ENCODE measurements at regions not wholly inside any gene's neighbourhood (a gene's known extent, or its start where the extent isn't known, plus 50 kb on each side); places are given as distances from the start of the nearest gene placed in this dataset.

DNA sequence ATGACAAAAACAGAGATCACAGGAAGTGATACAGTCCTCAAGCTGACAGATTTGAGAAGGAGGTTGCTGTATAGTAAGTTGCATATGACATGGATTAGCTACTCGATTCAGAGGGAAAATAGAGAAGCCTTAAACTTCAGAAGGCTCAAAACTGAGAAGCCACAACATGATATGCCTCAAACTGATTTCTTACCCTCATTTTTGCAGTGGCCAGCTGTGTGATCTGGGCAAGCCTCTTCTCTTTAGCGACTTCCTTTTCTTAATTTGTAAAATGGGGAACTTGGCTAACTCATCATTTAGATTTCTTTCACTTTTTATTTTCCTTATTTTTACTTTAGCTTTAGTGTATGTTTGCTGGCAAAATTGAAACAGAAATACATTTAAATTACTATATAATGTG is 421.1 kb downstream of the KIF4B start:
- TF ChIP-seq POLR2A (IDR thresholded peaks at IDR 0.05; ENCODE audit: low read depth, low read length), result no peak
- TF ChIP-seq POLR2AphosphoS5 (IDR thresholded peaks at IDR 0.05; ENCODE audit: low read depth, low read length), result no peak
- TF ChIP-seq TAF1 (IDR thresholded peaks at IDR 0.05; ENCODE audit: borderline replicate concordance, low read depth, low read length), result no peak
- FAIRE-seq (no peak), DNase-seq (ENCODE audit: insufficient read length) (no peak)

- FAIRE-seq, result no peak
- TF ChIP-seq POLR2AphosphoS5 (IDR thresholded peaks at IDR 0.05; ENCODE audit: low read depth, low read length) (no peak), POLR2A (IDR thresholded peaks at IDR 0.05; ENCODE audit: low read depth, low read length) (no peak), TAF1 (IDR thresholded peaks at IDR 0.05; ENCODE audit: borderline replicate concordance, low read depth, low read length) (no peak)
Measured at GRCh38 chr5:155441849-155442248, 428.3 kb downstream of the KIF4B start.

GRCh38 chr5:155451106-155451505 is 437.6 kb downstream of the KIF4B start:
- DNase-seq (ENCODE audit: insufficient read length), result no peak
- no peak for TF ChIP-seq POLR2A (IDR thresholded peaks at IDR 0.05; ENCODE audit: low read depth, low read length)
- TF ChIP-seq POLR2AphosphoS5 (IDR thresholded peaks at IDR 0.05; ENCODE audit: low read depth, low read length), result no peak
- no peak for TF ChIP-seq TAF1 (IDR thresholded peaks at IDR 0.05; ENCODE audit: borderline replicate concordance, low read depth, low read length)
- FAIRE-seq, result no peak

More at GRCh38 chr5:155441849-155442248, 428.3 kb downstream of the KIF4B start:
- no peak for DNase-seq (ENCODE audit: insufficient read length)

DNA sequence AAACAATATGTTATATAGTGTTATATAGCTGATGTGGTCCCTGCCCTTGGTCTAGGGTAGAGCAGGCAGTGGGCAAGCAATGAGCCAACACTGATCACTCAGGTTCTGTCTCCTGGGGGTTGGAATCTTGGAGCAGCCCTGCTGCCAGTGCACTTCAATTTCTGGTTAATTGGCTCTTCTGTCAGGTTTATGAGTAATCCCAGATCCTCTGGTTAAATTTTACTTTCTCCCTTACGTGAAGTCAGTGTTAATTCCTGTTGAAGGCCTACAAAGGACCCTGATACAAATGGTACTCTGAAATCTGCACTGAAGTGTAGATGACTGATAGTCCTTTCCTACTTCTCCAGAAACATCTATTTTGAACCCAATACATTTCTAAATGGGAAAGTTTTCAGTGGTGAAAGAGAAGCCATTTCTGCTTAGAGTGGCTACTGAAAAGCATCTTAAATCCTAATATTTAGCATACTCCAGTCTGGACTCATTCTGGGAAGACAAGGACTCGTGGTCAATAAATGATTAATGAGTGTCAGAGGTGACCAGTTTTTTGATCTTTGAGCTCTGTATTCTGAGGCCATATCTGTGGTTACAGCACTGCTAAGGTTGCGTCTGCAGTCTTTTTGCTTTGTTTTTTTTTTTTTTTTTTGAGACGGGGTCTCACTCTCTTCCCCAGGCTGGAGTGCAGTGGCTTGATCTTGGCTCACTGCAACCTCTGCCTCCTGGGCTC is 442.4 kb downstream of the KIF4B start:
- TF ChIP-seq POLR2AphosphoS5 (IDR thresholded peaks at IDR 0.05; ENCODE audit: low read depth, low read length), result no peak
- TF ChIP-seq TAF1 (IDR thresholded peaks at IDR 0.05; ENCODE audit: borderline replicate concordance, low read depth, low read length), result no peak
- TF ChIP-seq POLR2A (IDR thresholded peaks at IDR 0.05; ENCODE audit: low read depth, low read length), result no peak
- FAIRE-seq (no peak), DNase-seq (ENCODE audit: insufficient read length) (no peak)

GRCh38 chr5:155459889-155460500 is 446.4 kb downstream of the KIF4B start:
- TF ChIP-seq POLR2A (IDR thresholded peaks at IDR 0.05; ENCODE audit: low read depth, low read length), result no peak
- no peak for TF ChIP-seq POLR2AphosphoS5 (IDR thresholded peaks at IDR 0.05; ENCODE audit: low read depth, low read length)
- no peak for TF ChIP-seq TAF1 (IDR thresholded peaks at IDR 0.05; ENCODE audit: borderline replicate concordance, low read depth, low read length)

GRCh38 chr5:155460501-155460931 is 447.0 kb downstream of the KIF4B start:
- FAIRE-seq, result no peak
- no peak for TF ChIP-seq POLR2A (IDR thresholded peaks at IDR 0.05; ENCODE audit: low read depth, low read length)
- DNase-seq (ENCODE audit: insufficient read length), result no peak

More at GRCh38 chr5:155459889-155460500, 446.4 kb downstream of the KIF4B start:
- DNase-seq (ENCODE audit: insufficient read length) (no peak), FAIRE-seq (no peak)

DNA sequence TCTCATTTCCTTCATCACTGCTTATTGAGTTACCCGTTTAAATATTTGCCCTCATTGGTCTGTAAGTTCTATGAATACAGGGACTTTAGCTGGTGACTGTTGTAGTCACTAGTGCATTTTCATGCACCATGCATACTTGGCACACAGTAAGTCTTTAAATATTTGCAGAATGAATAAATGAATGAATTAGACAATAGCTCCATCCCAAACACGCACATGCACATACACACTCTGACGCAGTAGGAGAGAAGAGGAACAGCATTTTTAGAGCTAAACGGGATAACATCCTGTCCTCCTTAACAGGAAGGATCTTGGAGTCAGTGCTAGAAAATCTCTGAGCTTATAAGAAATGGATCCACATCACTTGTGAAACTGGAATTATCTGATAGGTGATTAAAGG is 447.7 kb downstream of the KIF4B start:
- TF ChIP-seq TAF1 (IDR thresholded peaks at IDR 0.05; ENCODE audit: borderline replicate concordance, low read depth, low read length) (no peak), POLR2A (IDR thresholded peaks at IDR 0.05; ENCODE audit: low read depth, low read length) (no peak), POLR2AphosphoS5 (IDR thresholded peaks at IDR 0.05; ENCODE audit: low read depth, low read length) (no peak)
- no peak for FAIRE-seq
- DNase-seq (ENCODE audit: insufficient read length), result no peak

- DNase-seq (ENCODE audit: insufficient read length) (no peak), FAIRE-seq (no peak)
- TF ChIP-seq TAF1 (IDR thresholded peaks at IDR 0.05; ENCODE audit: borderline replicate concordance, low read depth, low read length), result no peak
- no peak for TF ChIP-seq POLR2A (IDR thresholded peaks at IDR 0.05; ENCODE audit: low read depth, low read length)
- no peak for TF ChIP-seq POLR2AphosphoS5 (IDR thresholded peaks at IDR 0.05; ENCODE audit: low read depth, low read length)
Measured at GRCh38 chr5:155466851-155467250, 453.3 kb downstream of the KIF4B start.

GRCh38 chr5:155471027-155471426 is 457.5 kb downstream of the KIF4B start:
- TF ChIP-seq TAF1 (IDR thresholded peaks at IDR 0.05; ENCODE audit: borderline replicate concordance, low read depth, low read length), result no peak
- TF ChIP-seq POLR2A (IDR thresholded peaks at IDR 0.05; ENCODE audit: low read depth, low read length), result no peak
- no peak for TF ChIP-seq POLR2AphosphoS5 (IDR thresholded peaks at IDR 0.05; ENCODE audit: low read depth, low read length)
- no peak for FAIRE-seq
- no peak for DNase-seq (ENCODE audit: insufficient read length)

DNA sequence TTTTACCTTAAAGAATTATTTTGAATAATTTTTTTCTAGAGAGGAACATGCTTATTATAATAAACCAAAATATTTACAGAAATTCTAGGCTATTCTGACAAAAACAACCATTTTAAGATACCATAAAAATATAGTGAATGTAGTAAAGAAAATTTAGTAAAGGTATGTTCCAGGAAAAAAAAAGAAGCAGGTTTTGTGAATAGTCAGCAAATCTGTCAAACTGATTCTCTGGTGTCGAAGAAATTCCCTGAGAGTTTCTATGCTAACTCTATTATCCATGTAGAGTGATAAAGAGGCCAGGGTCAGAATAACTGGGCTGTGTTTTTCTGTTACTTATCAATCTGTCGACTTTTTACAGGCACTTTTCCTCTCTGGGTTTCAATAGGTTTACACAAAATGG is 459.2 kb downstream of the KIF4B start:
- TF ChIP-seq TAF1 (IDR thresholded peaks at IDR 0.05; ENCODE audit: borderline replicate concordance, low read depth, low read length) (no peak), POLR2AphosphoS5 (IDR thresholded peaks at IDR 0.05; ENCODE audit: low read depth, low read length) (no peak), POLR2A (IDR thresholded peaks at IDR 0.05; ENCODE audit: low read depth, low read length) (no peak)
- DNase-seq (ENCODE audit: insufficient read length), result no peak
- FAIRE-seq, result no peak

GRCh38 chr5:155475318-155475717 is 461.8 kb downstream of the KIF4B start:
- FAIRE-seq (no peak), DNase-seq (ENCODE audit: insufficient read length) (no peak)
- no peak for TF ChIP-seq POLR2AphosphoS5 (IDR thresholded peaks at IDR 0.05; ENCODE audit: low read depth, low read length)
- no peak for TF ChIP-seq TAF1 (IDR thresholded peaks at IDR 0.05; ENCODE audit: borderline replicate concordance, low read depth, low read length)
- TF ChIP-seq POLR2A (IDR thresholded peaks at IDR 0.05; ENCODE audit: low read depth, low read length), result no peak

DNA sequence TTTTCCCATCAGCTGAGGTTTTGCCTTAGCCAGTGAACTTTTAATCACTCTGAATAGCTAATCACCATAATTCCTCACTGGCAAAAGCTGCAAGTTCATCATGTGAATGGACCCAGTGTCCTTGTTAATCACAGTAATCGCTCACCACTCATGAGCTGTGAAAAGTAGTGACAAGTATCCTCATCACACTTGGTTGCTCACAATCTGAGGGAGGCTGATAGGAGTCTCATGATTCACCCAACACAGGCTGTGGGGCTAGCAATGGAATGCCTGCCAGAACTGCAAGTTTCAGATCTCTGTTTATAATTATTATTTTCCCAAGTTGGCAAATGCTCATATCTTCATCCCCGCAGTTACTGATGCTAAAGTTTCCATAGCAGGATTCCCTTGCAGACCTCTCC is 467.2 kb downstream of the KIF4B start:
- TF ChIP-seq TAF1 (IDR thresholded peaks at IDR 0.05; ENCODE audit: borderline replicate concordance, low read depth, low read length), result no peak
- TF ChIP-seq POLR2AphosphoS5 (IDR thresholded peaks at IDR 0.05; ENCODE audit: low read depth, low read length), result no peak
- TF ChIP-seq POLR2A (IDR thresholded peaks at IDR 0.05; ENCODE audit: low read depth, low read length), result no peak
- DNase-seq (ENCODE audit: insufficient read length) (no peak), FAIRE-seq (no peak)

All from GM12892 (cell line).